ENCODE measurements at regions not wholly inside any gene's neighbourhood (a gene's known extent, or its start where the extent isn't known, plus 50 kb on each side); places are given as distances from the start of the nearest gene placed in this dataset.

DNA sequence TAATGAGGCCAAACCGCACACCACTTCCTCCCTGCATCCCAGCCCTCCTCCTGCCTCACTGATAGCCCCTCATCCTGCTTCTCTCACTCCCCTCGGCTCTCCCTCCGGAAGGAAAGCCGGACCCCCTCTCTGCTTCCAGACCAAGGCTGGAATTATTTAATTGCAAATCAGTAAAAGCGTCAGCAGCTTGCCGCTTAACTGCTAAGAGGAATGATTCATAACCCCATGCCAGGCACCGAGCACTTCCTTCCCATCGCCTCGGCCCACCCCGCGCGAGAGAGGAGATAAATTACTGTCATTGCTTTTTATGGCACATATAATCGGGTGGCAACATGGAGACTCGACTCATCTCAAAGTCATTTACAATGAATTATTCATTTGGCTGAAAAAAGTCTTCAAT is 77.3 kb downstream of the UBIAD1 start:
- Histone ChIP-seq H3K27me3 (ENCODE audit: insufficient read depth, poor library complexity, severe bottlenecking) (no peaks in the 10 kb centered on the region), H3K27ac (replicated peaks) (no peak overlapping the region), H3K4me3 (replicated peaks; ENCODE audit: insufficient read depth, low read length) (no peak overlapping the region)
- TF ChIP-seq POLR2AphosphoS5 (IDR thresholded peaks at IDR 0.05; ENCODE audit: low read depth) (no peak), SPI1 (IDR thresholded peaks at IDR 0.05; ENCODE audit: borderline replicate concordance, low read depth) (no peak), GABPA (IDR thresholded peaks at IDR 0.05; ENCODE audit: low read depth) (no peak)
- TF ChIP-seq, protein P1, sequence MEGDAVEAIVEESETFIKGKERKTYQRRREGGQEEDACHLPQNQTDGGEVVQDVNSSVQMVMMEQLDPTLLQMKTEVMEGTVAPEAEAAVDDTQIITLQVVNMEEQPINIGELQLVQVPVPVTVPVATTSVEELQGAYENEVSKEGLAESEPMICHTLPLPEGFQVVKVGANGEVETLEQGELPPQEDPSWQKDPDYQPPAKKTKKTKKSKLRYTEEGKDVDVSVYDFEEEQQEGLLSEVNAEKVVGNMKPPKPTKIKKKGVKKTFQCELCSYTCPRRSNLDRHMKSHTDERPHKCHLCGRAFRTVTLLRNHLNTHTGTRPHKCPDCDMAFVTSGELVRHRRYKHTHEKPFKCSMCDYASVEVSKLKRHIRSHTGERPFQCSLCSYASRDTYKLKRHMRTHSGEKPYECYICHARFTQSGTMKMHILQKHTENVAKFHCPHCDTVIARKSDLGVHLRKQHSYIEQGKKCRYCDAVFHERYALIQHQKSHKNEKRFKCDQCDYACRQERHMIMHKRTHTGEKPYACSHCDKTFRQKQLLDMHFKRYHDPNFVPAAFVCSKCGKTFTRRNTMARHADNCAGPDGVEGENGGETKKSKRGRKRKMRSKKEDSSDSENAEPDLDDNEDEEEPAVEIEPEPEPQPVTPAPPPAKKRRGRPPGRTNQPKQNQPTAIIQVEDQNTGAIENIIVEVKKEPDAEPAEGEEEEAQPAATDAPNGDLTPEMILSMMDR (IDR thresholded peaks at IDR 0.05; ENCODE audit: insufficient read depth, low read length): no peak
- TF ChIP-seq, protein P2, sequence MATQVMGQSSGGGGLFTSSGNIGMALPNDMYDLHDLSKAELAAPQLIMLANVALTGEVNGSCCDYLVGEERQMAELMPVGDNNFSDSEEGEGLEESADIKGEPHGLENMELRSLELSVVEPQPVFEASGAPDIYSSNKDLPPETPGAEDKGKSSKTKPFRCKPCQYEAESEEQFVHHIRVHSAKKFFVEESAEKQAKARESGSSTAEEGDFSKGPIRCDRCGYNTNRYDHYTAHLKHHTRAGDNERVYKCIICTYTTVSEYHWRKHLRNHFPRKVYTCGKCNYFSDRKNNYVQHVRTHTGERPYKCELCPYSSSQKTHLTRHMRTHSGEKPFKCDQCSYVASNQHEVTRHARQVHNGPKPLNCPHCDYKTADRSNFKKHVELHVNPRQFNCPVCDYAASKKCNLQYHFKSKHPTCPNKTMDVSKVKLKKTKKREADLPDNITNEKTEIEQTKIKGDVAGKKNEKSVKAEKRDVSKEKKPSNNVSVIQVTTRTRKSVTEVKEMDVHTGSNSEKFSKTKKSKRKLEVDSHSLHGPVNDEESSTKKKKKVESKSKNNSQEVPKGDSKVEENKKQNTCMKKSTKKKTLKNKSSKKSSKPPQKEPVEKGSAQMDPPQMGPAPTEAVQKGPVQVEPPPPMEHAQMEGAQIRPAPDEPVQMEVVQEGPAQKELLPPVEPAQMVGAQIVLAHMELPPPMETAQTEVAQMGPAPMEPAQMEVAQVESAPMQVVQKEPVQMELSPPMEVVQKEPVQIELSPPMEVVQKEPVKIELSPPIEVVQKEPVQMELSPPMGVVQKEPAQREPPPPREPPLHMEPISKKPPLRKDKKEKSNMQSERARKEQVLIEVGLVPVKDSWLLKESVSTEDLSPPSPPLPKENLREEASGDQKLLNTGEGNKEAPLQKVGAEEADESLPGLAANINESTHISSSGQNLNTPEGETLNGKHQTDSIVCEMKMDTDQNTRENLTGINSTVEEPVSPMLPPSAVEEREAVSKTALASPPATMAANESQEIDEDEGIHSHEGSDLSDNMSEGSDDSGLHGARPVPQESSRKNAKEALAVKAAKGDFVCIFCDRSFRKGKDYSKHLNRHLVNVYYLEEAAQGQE (IDR thresholded peaks at IDR 0.05; ENCODE audit: insufficient replicate concordance, low read depth): no peak
- no peak for DNase-seq (ENCODE audit: low read depth in 1 of 2, low spot score in 1 of 2)

DNA sequence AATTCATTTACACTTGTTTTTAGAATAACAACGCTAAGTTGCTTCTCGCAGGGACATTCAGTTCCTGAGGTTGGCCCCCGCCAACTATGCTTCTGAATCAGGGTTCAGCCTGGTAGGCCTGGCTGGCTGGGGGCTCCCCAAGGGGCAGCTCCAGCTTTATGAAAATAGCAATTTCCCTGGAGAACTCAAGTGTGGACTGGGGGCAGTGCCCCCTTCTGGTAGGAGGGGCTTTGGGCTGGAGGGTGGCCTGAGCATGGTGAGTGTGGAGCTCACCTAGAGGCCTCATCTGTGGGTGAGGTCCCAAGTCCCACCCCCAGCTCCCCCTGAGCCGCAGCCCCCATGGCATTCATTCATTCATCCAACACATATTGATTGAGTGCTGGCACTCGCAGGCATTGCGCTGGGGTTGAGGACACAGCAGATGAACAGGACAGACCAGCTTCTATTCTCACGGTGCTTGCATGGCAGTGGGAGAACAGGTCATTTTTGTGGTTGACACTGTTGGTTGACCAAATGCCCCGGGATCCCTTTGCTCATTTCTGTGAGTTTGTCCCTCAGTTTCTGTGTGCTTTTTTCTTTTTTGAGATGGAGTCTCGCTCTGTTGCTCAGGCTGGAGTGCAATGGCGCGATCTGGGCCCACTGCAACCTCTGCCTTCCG is 79.2 kb downstream of the UBIAD1 start:
- TF ChIP-seq SPI1 (IDR thresholded peaks at IDR 0.05; ENCODE audit: borderline replicate concordance, low read depth) (no peak), GABPA (IDR thresholded peaks at IDR 0.05; ENCODE audit: low read depth) (no peak), POLR2AphosphoS5 (IDR thresholded peaks at IDR 0.05; ENCODE audit: low read depth) (no peak)
- TF ChIP-seq, protein P2 (IDR thresholded peaks at IDR 0.05; ENCODE audit: insufficient replicate concordance, low read depth): no peak
- TF ChIP-seq, protein P1 (IDR thresholded peaks at IDR 0.05; ENCODE audit: insufficient read depth, low read length): no peak
- no peak for DNase-seq (ENCODE audit: low read depth in 1 of 2, low spot score in 1 of 2)
- Histone ChIP-seq H3K27me3 (ENCODE audit: insufficient read depth, poor library complexity, severe bottlenecking) (no peaks in the 10 kb centered on the region), H3K27ac (replicated peaks) (no peak overlapping the region), H3K4me3 (replicated peaks; ENCODE audit: insufficient read depth, low read length) (no peak overlapping the region)

DNA sequence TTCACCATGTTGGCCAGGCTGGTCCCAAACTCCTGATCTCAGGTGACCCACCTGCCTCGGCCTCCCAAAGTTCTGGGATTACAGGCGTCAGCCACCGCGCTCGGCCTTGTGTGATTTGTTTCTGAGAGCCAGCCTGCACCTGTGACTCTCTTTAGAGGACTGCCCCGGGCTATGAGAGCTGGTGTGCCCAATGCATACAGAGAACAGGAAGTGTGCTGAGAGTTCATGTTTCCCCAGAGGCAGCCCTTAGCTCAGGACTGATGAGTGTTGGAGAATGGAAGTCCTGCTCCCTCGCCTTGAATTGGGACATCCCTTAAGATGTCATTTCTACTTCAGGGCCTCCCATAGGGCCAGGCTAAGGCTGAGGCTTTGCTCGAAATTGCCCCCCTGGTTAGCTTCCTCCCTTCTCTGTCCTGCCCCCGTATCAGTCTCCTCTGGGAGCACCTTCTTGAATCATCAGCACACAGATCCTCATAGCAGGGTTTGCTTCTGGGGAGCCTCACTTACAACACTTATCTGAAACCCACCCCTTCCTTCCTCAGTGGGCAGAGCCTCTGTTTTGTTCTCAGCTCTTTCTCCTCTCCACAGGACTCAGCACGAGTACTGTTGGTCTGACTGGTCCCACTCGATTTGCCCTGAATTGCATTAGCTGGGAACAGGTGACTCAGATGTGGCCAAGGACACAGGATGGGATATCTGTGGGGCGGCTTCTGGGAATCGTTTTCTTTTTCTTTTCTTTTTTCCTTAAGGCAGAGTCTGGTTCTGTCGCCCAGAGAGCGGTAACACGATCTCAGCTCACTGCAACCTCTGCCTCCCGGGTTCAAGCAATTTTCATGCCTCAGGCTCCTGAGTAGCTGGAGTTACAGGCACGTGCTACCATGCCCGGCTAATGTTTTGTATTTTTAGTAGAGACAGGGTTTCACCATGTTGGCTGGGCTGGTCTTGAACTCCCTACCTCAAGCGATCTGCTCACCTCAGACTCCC is 80.1 kb downstream of the UBIAD1 start:
- Histone ChIP-seq H3K27ac (replicated peaks) (no peak overlapping the region), H3K27me3 (ENCODE audit: insufficient read depth, poor library complexity, severe bottlenecking) (no peaks in the 10 kb centered on the region), H3K4me3 (replicated peaks; ENCODE audit: insufficient read depth, low read length) (no peak overlapping the region)
- TF ChIP-seq, protein P1 (IDR thresholded peaks at IDR 0.05; ENCODE audit: insufficient read depth, low read length): no peak
- TF ChIP-seq SPI1 (IDR thresholded peaks at IDR 0.05; ENCODE audit: borderline replicate concordance, low read depth) (no peak), GABPA (IDR thresholded peaks at IDR 0.05; ENCODE audit: low read depth) (no peak), POLR2AphosphoS5 (IDR thresholded peaks at IDR 0.05; ENCODE audit: low read depth) (no peak)
- TF ChIP-seq, protein P2 (IDR thresholded peaks at IDR 0.05; ENCODE audit: insufficient replicate concordance, low read depth): no peak
- no peak for DNase-seq (ENCODE audit: low read depth in 1 of 2, low spot score in 1 of 2)

Measured in HL-60 (cell line).